ENCODE measurements at regions not wholly inside any gene's neighbourhood (a gene's known extent, or its start where the extent isn't known, plus 50 kb on each side); places are given as distances from the start of the nearest gene placed in this dataset.

- TF ChIP-seq CTCF (IDR thresholded peaks at IDR 0.05) (no peak), POLR2A (IDR thresholded peaks at IDR 0.05) (no peak), EP300 (IDR thresholded peaks at IDR 0.05) (no peak)
Observed at GRCh38 chr13:62920159-62920558, 1504.5 kb upstream of the PCDH20 start.

Measured in ovary (tissue), 3 donors.